NCI-H128 (cell line): ENCODE measurements at regions not wholly inside any gene's neighbourhood (a gene's known extent, or its start where the extent isn't known, plus 50 kb on each side); places are given as distances from the start of the nearest gene placed in this dataset.

Experiments
- DNase-seq: peaks from one replicate; lab custom pipeline; 2025; ENCODE audit not compliant: unreplicated experiment; lab: John Stamatoyannopoulos, UW

GRCh38 chr6:139647016-139647415 lies 272.6 kb upstream of the CITED2 start:
- no peak for DNase-seq

GRCh38 chr6:139644821-139645220 lies 270.4 kb upstream of the CITED2 start:
- no peak for DNase-seq

DNA sequence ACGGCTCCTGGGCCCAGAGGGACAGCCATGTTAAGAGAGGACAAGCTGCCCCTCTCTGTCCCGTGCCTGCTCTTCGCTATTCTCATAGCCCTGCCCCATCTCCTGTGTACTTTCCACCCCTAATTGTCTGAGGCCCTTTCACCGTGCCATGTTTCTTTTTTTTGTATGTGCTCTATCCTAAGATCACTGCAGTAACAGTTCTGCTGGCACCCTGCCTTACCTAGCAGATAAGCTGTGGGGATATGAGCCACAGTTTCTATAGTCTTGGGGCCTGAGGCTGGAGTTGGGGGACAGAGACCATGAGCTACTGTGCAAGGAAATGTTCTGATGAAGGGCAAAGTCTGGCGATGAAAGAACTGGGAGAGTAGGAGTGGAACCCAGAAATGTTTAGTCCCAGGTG lies 269.5 kb upstream of the CITED2 start:
- no peak for DNase-seq

DNA sequence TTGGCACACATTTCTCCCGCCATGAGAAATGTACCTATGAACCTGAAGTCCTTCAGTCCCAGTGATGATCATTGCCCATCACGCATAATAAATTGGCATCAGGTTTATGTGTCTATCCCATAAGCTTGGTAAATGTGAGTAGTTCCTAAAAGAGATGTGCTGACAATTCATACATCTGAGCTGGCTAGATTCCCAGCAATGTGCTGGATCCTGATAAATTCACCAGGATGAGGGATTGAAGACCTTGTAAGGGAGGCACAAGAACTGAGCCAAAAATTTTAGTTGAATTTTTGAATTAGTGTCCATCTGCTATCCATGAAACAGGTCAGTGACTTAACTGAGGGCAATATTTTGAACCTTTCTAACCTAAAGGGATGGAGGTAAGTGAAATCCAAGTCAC lies 267.9 kb upstream of the CITED2 start:
- DNase-seq: no peak

GRCh38 chr6:139641376-139641775 lies 266.9 kb upstream of the CITED2 start:
- no peak for DNase-seq

DNA sequence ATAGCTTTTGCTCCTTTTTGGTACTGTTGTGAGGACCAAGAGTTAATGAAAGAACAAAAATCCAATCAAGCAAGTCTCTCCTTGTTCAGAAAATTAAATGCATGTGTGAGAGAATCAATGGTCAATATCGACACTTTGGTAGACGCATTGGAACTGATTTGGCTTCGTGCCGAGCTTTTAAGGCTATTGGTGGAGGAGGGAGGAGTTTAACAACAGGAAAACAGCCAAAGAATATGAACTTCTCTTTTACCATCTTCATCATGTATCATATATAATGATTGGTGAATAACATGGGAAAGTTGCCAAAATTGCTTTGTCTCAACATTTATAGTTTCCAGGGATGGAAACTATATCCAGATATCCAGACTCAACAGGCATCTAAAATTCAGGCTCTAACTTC lies 266.5 kb upstream of the CITED2 start:
- no peak for DNase-seq

- no peak for DNase-seq
Observed at GRCh38 chr6:139640448-139640847, 266.0 kb upstream of the CITED2 start.

DNA sequence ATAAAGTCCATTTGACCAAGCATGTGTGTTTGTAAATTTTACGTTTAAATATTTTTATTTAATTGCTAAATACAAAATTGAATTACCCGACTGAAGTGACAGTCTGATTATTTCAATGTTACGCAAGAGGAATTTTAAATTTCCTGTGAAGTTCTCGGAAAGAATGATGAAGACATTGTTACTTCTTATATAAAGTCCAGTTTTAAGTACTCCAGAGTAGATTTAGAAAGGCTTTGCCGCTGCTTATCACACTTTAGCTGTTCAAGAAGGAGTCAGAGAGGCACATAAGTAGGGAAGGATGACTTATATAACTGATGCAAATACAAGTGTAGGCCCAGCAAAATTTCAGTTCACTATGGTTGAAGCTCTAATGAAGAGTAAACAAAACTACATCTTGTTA lies 265.1 kb upstream of the CITED2 start:
- DNase-seq: no peak

DNA sequence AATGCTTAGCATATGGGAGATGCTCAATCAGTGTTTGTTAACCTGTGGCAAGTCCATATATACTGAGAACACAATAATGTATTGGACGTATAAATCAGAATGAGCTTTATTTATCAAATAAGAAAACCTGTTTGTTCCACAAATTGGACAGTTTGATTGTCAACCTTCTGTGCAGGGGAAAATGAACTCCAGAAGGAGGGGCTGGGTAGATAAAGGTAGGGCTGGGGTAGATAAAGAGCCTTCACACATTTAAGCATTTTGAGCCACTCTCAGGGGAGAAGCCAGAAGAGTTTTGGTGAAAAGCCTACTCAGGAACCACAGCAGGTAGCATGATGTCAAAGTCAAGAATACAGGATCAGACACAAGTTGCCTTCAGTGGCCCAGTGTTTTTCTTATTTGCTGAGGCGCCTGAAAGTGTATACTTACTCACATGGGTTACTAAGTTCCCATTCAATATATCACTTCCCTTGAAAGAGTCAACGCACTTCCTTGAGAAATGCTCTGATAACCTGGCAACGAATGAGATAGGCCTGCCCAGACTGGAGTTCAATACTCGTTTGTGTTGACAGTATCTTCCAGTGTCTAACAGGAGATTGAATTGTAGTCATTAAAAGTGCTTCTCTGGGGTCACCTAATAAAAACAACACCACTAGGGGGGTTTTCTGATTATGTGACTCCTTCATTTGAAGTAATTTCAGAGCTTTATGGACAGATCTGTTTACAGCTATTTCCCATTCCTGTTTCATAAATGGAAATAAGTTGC lies 263.9 kb upstream of the CITED2 start:
- DNase-seq: no peak

DNA sequence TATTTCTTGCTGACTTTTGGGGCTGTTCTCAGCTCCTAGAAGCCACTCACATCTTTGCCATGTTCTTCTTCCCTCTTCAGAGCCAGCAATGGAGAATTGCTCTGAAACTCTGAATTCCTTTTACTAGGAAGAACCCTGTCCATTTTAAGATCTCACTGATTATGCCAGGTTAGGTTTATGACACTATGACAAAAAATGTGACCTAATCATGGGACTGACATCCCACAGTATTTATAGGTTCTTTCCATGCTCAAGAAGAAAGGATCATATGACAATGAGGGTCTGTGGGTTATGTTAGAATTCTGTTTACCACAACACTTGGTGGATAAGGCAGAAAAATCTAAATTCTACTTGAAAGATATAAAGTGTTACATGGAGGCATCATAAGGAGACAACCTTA lies 263.3 kb upstream of the CITED2 start:
- no peak for DNase-seq

DNA sequence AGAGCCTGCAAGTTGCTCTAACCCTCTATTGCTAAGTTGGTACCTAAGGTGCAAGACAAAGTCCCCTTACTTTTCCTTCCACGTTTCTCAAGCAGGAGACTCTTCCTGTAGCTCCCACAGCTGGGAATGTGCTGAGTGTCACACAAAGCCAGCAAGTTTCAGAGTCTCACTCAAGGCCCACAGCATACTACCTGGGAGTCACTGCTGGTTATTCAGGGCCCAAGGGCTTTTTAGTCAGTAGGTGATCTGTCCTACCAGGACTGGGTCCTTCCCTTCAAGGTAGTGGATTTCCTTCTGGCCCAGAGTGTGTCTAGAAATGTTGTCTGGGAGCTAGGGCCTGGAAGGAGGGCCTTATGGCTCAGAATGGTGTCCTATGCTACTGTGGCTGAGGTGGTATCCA lies 261.9 kb upstream of the CITED2 start:
- no peak for DNase-seq

GRCh38 chr6:139635401-139636130 lies 261.1 kb upstream of the CITED2 start:
- DNase-seq: no peak

DNA sequence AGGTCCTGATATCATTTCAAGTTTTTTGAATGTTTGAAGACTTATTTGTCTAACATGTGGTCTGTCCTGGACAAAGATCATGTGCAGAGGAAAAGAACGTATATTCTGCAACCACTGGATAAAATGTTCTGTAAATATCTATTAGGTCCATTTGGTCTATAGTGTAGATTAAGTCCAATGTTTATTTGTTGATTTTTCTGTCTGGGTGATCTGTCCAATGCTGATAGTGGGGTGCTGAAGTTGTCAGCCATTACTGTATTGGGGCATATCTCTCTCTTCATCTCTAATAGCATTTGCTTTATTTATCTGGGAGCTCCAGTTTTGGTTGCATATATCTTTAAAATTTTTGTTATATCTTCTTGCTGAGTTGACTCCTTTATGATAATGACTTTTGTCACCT lies 258.4 kb upstream of the CITED2 start:
- no peak for DNase-seq

- DNase-seq: no peak
Observed at GRCh38 chr6:139628270-139628669, 253.8 kb upstream of the CITED2 start.

DNA sequence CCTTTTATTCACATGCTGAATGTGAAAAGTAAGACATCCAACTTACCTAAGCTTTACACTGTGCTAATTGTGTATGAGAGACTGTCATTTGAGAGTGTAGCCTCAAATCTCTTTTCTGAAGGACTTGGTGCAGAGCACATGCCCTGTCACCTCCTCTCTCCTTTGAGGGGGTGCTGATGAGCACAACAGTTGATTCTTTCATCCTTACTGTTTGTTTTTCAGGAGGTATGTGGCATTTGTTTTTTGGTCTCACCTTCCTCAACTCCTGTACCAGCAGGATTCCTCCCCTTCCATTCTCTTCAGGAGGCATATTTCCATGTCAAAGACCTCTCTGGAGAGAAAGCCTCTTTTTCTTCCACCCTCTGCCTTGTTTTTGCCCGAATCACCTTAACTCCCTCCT lies 252.6 kb upstream of the CITED2 start:
- no peak for DNase-seq

- DNase-seq: no peak
Observed at GRCh38 chr6:139625998-139626975, 251.8 kb upstream of the CITED2 start.

GRCh38 chr6:139625081-139625939 lies 250.9 kb upstream of the CITED2 start:
- no peak for DNase-seq

- no peak for DNase-seq
Observed at GRCh38 chr6:139623372-139623771, 248.9 kb upstream of the CITED2 start.

GRCh38 chr6:139613496-139613895 lies 239.0 kb upstream of the CITED2 start:
- no peak for DNase-seq

DNA sequence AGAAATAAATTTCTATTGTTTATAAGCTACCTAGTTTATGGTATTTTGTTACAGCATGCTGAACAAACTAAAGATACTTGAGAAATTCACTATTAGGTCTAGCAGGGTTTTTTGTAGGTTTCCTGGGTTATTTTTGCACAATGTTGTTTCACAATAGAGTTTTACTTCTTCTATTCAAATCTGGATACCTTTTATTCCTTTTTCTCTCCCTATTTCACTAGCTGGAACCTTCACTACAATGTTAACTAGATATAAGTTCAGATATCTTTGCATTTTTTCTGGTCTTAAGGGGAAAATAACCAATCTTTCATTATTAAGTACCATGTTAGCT lies 237.7 kb upstream of the CITED2 start:
- no peak for DNase-seq
